ENCODE measurements at regions not wholly inside any gene's neighbourhood (a gene's known extent, or its start where the extent isn't known, plus 50 kb on each side); places are given as distances from the start of the nearest gene placed in this dataset.

- H3K27ac ChIP-seq: no peak overlapping the region
- H3K36me3 ChIP-seq: no peaks in the 10 kb centered on the region
- no peak for TF ChIP-seq CTCF (IDR thresholded peaks at IDR 0.05)
- TF ChIP-seq POLR2A (IDR thresholded peaks at IDR 0.05): no peak
- no peak overlapping the region for H3K4me3 ChIP-seq
- intact Hi-C loops (cut with DNase I; ENCODE audit: low total_unique reads): no loop called here
- no peaks in the 10 kb centered on the region for H3K27me3 ChIP-seq
- H3K9me3 ChIP-seq: no peaks in the 10 kb centered on the region
- H3K4me1 ChIP-seq: no peaks in the 10 kb centered on the region
- DNase-seq: no peak
Observed at GRCh38 chr4:10212901-10213300, 96.3 kb upstream of the WDR1 start.

- Histone ChIP-seq H3K9me3 (no peaks in the 10 kb centered on the region), H3K36me3 (no peaks in the 10 kb centered on the region), H3K4me1 (no peaks in the 10 kb centered on the region), H3K27ac (no peak overlapping the region), H3K4me3 (no peak overlapping the region), H3K27me3 (no peaks in the 10 kb centered on the region)
- no peak for TF ChIP-seq POLR2A (IDR thresholded peaks at IDR 0.05)
- no peak for TF ChIP-seq CTCF (IDR thresholded peaks at IDR 0.05)
- no peak for DNase-seq
- intact Hi-C loops (cut with DNase I; ENCODE audit: low total_unique reads): no loop called here
Observed at GRCh38 chr4:10212400-10212799, 95.8 kb upstream of the WDR1 start.

- no peak for DNase-seq
- intact Hi-C loops (cut with DNase I; ENCODE audit: low total_unique reads): no loop called here
Observed at GRCh38 chr4:10207116-10207515, 90.5 kb upstream of the WDR1 start.

GRCh38 chr4:10205223-10205622 lies 88.6 kb upstream of the WDR1 start:
- Histone ChIP-seq H3K4me3 (no peak overlapping the region), H3K9me3 (no peaks in the 10 kb centered on the region), H3K27ac (no peak overlapping the region), H3K36me3 (no peaks in the 10 kb centered on the region), H3K27me3 (no peaks in the 10 kb centered on the region), H3K4me1 (no peaks in the 10 kb centered on the region)
- no peak for TF ChIP-seq CTCF (IDR thresholded peaks at IDR 0.05)
- TF ChIP-seq POLR2A (IDR thresholded peaks at IDR 0.05): no peak
- DNase-seq: no peak
- intact Hi-C loops (cut with DNase I; ENCODE audit: low total_unique reads): no loop called here

More at GRCh38 chr4:10207116-10207515, 90.5 kb upstream of the WDR1 start:
- no peak for TF ChIP-seq CTCF (IDR thresholded peaks at IDR 0.05)
- no peak for TF ChIP-seq POLR2A (IDR thresholded peaks at IDR 0.05)
- Histone ChIP-seq H3K36me3 (no peaks in the 10 kb centered on the region), H3K27me3 (no peaks in the 10 kb centered on the region), H3K27ac (no peak overlapping the region), H3K9me3 (no peaks in the 10 kb centered on the region), H3K4me1 (no peaks in the 10 kb centered on the region), H3K4me3 (no peak overlapping the region)

GRCh38 chr4:10204401-10205058 lies 87.9 kb upstream of the WDR1 start:
- TF ChIP-seq CTCF (IDR thresholded peaks at IDR 0.05) (no peak), POLR2A (IDR thresholded peaks at IDR 0.05) (no peak)
- DNase-seq: no peak

More at GRCh38 chr4:10204401-10205058, 87.9 kb upstream of the WDR1 start:
- intact Hi-C loops (cut with DNase I; ENCODE audit: low total_unique reads): no loop called here
- no peak overlapping the region for H3K27ac ChIP-seq
- H3K4me1 ChIP-seq: no peaks in the 10 kb centered on the region
- no peak overlapping the region for H3K4me3 ChIP-seq
- H3K36me3 ChIP-seq: no peaks in the 10 kb centered on the region
- H3K9me3 ChIP-seq: no peaks in the 10 kb centered on the region
- H3K27me3 ChIP-seq: no peaks in the 10 kb centered on the region

Data from uterus (tissue), 3 donors.